Endothelial cell of umbilical vein (primary cell): ENCODE measurements at regions not wholly inside any gene's neighbourhood (a gene's known extent, or its start where the extent isn't known, plus 50 kb on each side); places are given as distances from the start of the nearest gene placed in this dataset.

ENCODE experiments used
- BruUV-seq: library from RNA; stranded (reverse); fragments of 400-500 nt; replicated peaks from 2 replicates; lab custom pipeline; 2021; lab: Mats Ljungman, UMichigan
- CTCF ChIA-PET: fragments of 300-600, 350-600 bp; sonication (Branson Sonifier 250); formaldehyde crosslinking; loops from one replicate; lab custom pipeline; 2021; ENCODE audit warnings: antibody characterized with exemption, inconsistent platforms; lab: Charles Lee
- POLR2A ChIA-PET: fragments of 300-600, 350-600 bp; sonication (Branson Sonifier 250); formaldehyde crosslinking; loops from one replicate; lab custom pipeline; 2021; ENCODE audit warnings: antibody characterized with exemption, inconsistent platforms; lab: Charles Lee
- DNase-seq: peaks from one replicate; pipeline ENCODE4 v3.0.0-alpha.2; 2011; ENCODE audit warnings: low read depth, low spot score
- FAIRE-seq: peaks from 2 replicates; lab custom pipeline; 2011; peaks lifted over from hg19 to GRCh38; lab: Jason Lieb, UNC
- H2AFZ ChIP-seq: 2 replicates; pipeline ENCODE4 v1.6.0; 2012; ENCODE audit warnings: low read depth, low read length, control low read depth, inconsistent platforms
- H3K27ac ChIP-seq: 2 replicates; pipeline ENCODE4 v1.5.1; 2011; ENCODE audit warnings: low read depth, mild to moderate bottlenecking, control low read depth, low read length, moderate library complexity; ENCODE audit not compliant: insufficient read depth
- H3K27me3 ChIP-seq, 2 experiments: 2 replicates each; pipeline versions ENCODE4 v1.6.0 to v1.6.1; 2011; ENCODE audit warnings: low read length in 2 of 2, mixed read lengths in 1 of 2; ENCODE audit not compliant: control insufficient read depth in 2 of 2, insufficient read depth in 2 of 2
- H3K36me3 ChIP-seq, 2 experiments: 2 replicates in 1 of 2; 3 replicates in 1 of 2; pipeline ENCODE4 v1.5.1; 2011; ENCODE audit warnings: low read length in 2 of 2, mild to moderate bottlenecking in 1 of 2, moderate library complexity in 1 of 2; ENCODE audit not compliant: control insufficient read depth in 2 of 2, insufficient read depth in 2 of 2; ENCODE audit errors: extremely low read depth in 1 of 2
- H3K4me1 ChIP-seq: 3 replicates; pipeline ENCODE4 v1.5.1; 2011; ENCODE audit warnings: mild to moderate bottlenecking, low read length; ENCODE audit not compliant: control insufficient read depth, insufficient read depth; ENCODE audit errors: extremely low read depth
- H3K4me2 ChIP-seq: 2 replicates; pipeline ENCODE4 v1.6.1; 2011; ENCODE audit warnings: low read length, control low read depth, mixed read lengths; ENCODE audit not compliant: insufficient read depth
- H3K4me3 ChIP-seq, 3 experiments: fragments of 200-600 bp in 1 of 3; sonication (generic), shearing (Covaris generic) in 1 of 3; replicated peaks in 1 of 3; 2 replicates each; pipeline ENCODE4 v1.5.1; 2011 to 2016; ENCODE audit warnings: control low read depth in 3 of 3, low read length in 3 of 3, mild to moderate bottlenecking in 2 of 3, inconsistent platforms in 1 of 3, low read depth in 1 of 3, moderate library complexity in 1 of 3; ENCODE audit not compliant: insufficient read depth in 1 of 3
- H3K79me2 ChIP-seq: 2 replicates; pipeline ENCODE4 v1.6.0; 2012; ENCODE audit warnings: low read length, inconsistent platforms; ENCODE audit not compliant: control insufficient read depth, insufficient read depth
- H3K9ac ChIP-seq: replicated peaks from 2 replicates; pipeline ENCODE3; 2011; ENCODE audit warnings: low read length, control low read depth; ENCODE audit not compliant: insufficient read depth; ENCODE audit errors: extremely low read depth
- H3K9me1 ChIP-seq: replicated peaks from 3 replicates; pipeline ENCODE4 v1.6.0; 2011; ENCODE audit warnings: mild to moderate bottlenecking, low read length; ENCODE audit not compliant: control insufficient read depth, insufficient read depth; ENCODE audit errors: extremely low read depth
- H3K9me3 ChIP-seq: replicated peaks from 2 replicates; pipeline ENCODE4 v1.5.1; 2012; ENCODE audit warnings: low read length, inconsistent platforms; ENCODE audit not compliant: control insufficient read depth, insufficient read depth
- H4K20me1 ChIP-seq: replicated peaks from 2 replicates; pipeline ENCODE3; 2011; ENCODE audit warnings: mild to moderate bottlenecking, low read length; ENCODE audit not compliant: control insufficient read depth, insufficient read depth; ENCODE audit errors: extremely low read depth
- EZH2 ChIP-seq: IDR thresholded peaks from 2 replicates; pipeline ENCODE4 v1.6.1; 2012; ENCODE audit warnings: borderline replicate concordance, low read depth, mild to moderate bottlenecking, moderate library complexity, low read length, inconsistent platforms; ENCODE audit not compliant: severe bottlenecking
- FOS ChIP-seq: IDR thresholded peaks from 2 replicates; pipeline ENCODE4 v1.6.1; 2011; ENCODE audit warnings: mild to moderate bottlenecking, low read length, moderate library complexity, borderline replicate concordance; ENCODE audit not compliant: insufficient read depth
- GATA2 ChIP-seq: IDR thresholded peaks from 2 replicates; pipeline ENCODE4 v1.7.0; 2011; ENCODE audit warnings: low read depth, mild to moderate bottlenecking, moderate library complexity, mixed read lengths, low read length; ENCODE audit not compliant: insufficient read length, insufficient read depth
- JUN ChIP-seq: IDR thresholded peaks from 2 replicates; pipeline ENCODE4 v1.6.1; 2011; ENCODE audit warnings: borderline replicate concordance, low read depth; ENCODE audit not compliant: insufficient read length, insufficient read depth
- MAX ChIP-seq: IDR thresholded peaks from 2 replicates; pipeline ENCODE4 v1.6.1; 2011; ENCODE audit not compliant: insufficient read depth, insufficient read length
- MYC ChIP-seq: IDR thresholded peaks from one replicate; pipeline ENCODE4 v1.6.1; 2011; ENCODE audit warnings: mild to moderate bottlenecking, low read depth, low read length
- POLR2A ChIP-seq: IDR thresholded peaks from 2 replicates; pipeline ENCODE4 v1.6.1; 2012; ENCODE audit warnings: low read depth, mild to moderate bottlenecking, control low read depth, low read length
- dilution Hi-C: fragments of 300-500 bp; cut with MboI; formaldehyde crosslinking; loops from one replicate; pipeline ENCODE4 v1.15.0; 2019; ENCODE audit warnings: low sequenced_read_pairs; ENCODE audit not compliant: extremely low pct_ligation_motif_present
- intact Hi-C: fragments of 100-400 bp; cut with micrococcal nuclease; formaldehyde crosslinking; loops from one replicate; pipeline ENCODE4 v1.10.0; 2022
- TF ChIP-seq, protein P1 (sequence below), 2 donors: IDR thresholded peaks; 1 replicate in 1 of 2; 2 replicates in 1 of 2; pipeline ENCODE4 v1.5.1; 2011; ENCODE audit warnings: low read length in 2 of 2, mild to moderate bottlenecking in 2 of 2, moderate library complexity in 2 of 2, control low read depth in 1 of 2, inconsistent platforms in 1 of 2, low read depth in 1 of 2; ENCODE audit not compliant: insufficient read depth in 1 of 2; ENCODE audit errors: extremely low read depth in 1 of 2

DNA sequence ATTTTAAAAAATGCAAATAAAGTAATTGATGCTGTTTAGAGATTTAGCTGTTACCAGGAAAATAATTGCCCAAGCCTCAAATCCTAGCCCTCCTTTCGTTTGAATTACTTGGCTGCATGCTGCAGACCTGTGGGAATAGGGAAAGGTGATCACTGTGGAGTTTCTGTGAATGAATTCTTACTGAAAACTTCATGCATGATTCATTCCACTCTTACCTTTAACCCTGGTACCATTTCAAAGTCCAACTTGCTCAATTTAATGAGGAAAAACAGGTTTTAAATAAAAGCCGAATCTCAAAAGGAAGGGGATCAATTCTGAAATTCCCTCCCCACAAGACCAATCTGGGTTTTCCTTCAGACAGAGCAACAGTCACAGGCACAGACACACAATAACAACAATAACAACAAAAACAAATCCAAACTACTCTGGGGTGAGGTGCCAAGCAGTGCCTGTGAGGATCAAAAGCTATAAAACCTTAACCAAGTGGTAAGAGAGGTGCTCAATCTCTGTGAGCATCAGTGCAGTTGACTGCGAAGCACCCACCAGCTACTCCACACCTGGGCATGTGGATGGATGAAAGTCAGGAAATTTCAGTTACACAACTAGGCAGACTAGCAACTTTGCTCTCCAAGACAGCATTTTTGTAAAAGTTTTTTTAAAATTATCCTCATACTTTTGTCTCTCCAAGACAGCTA is 200.8 kb downstream of the CNTN3 start:
- DNase-seq (no peak), FAIRE-seq (no peak)
- TF ChIP-seq GATA2 (no peak), MYC (no peak), POLR2A (no peak), FOS (no peak), JUN (no peak), EZH2 (no peak), MAX (no peak)
- TF ChIP-seq, protein P1, sequence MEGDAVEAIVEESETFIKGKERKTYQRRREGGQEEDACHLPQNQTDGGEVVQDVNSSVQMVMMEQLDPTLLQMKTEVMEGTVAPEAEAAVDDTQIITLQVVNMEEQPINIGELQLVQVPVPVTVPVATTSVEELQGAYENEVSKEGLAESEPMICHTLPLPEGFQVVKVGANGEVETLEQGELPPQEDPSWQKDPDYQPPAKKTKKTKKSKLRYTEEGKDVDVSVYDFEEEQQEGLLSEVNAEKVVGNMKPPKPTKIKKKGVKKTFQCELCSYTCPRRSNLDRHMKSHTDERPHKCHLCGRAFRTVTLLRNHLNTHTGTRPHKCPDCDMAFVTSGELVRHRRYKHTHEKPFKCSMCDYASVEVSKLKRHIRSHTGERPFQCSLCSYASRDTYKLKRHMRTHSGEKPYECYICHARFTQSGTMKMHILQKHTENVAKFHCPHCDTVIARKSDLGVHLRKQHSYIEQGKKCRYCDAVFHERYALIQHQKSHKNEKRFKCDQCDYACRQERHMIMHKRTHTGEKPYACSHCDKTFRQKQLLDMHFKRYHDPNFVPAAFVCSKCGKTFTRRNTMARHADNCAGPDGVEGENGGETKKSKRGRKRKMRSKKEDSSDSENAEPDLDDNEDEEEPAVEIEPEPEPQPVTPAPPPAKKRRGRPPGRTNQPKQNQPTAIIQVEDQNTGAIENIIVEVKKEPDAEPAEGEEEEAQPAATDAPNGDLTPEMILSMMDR (IDR thresholded peaks at IDR 0.05; ENCODE audit: extremely low read depth in 1 of 2, insufficient read depth in 1 of 2, low read depth in 1 of 2, low read length in 2 of 2): no peak
- BruUV-seq: no TSS peak
- H3K4me1 ChIP-seq: no peaks in the 10 kb centered on the region
- no peak overlapping the region for H2AFZ ChIP-seq
- POLR2A ChIA-PET: no interaction called here
- H3K79me2 ChIP-seq: no peaks in the 10 kb centered on the region
- H3K27ac ChIP-seq: no peak overlapping the region
- no peaks in the 10 kb centered on the region for H3K36me3 ChIP-seq
- no peak overlapping the region for H3K4me2 ChIP-seq
- dilution Hi-C loops (no loop called here), intact Hi-C loops (no loop called here)
- H3K9me1 ChIP-seq: no peaks in the 10 kb centered on the region
- no peaks in the 10 kb centered on the region for H4K20me1 ChIP-seq
- CTCF ChIA-PET: no interaction called here
- H3K4me3 ChIP-seq: no peak overlapping the region
- H3K9ac ChIP-seq: no peak overlapping the region
- H3K27me3 ChIP-seq: no peaks in the 10 kb centered on the region
- H3K9me3 ChIP-seq: no peaks in the 10 kb centered on the region
